PC-9 (cell line): ENCODE measurements at regions not wholly inside any gene's neighbourhood (a gene's known extent, or its start where the extent isn't known, plus 50 kb on each side); places are given as distances from the start of the nearest gene placed in this dataset.

Experiments used
- BruUV-seq: library from RNA; stranded (reverse); fragments of 400-500 nt; replicated peaks from 2 replicates; lab custom pipeline; 2021; lab: Mats Ljungman, UMichigan
- CTCF ChIA-PET: fragments of 300-600 bp; sonication (Branson Sonifier 250); formaldehyde crosslinking; loops from one replicate; lab custom pipeline; 2022; ENCODE audit warnings: antibody characterized with exemption; lab: Charles Lee
- POLR2A ChIA-PET: fragments of 300-600 bp; sonication (Branson Sonifier 250); formaldehyde crosslinking; loops from one replicate; lab custom pipeline; 2022; ENCODE audit warnings: antibody characterized with exemption; ENCODE audit not compliant: unreplicated experiment; lab: Charles Lee
- DNase-seq, 2 experiments: peaks; one replicate each; pipeline versions ENCODE4 v3.0.0 to v3.0.0-alpha.2; 2015 to 2022; ENCODE audit warnings: mixed read lengths in 1 of 2
- H2AFZ ChIP-seq: fragments of 200-600 bp; sonication (generic); 2 replicates; pipeline ENCODE4 v1.8.1; 2017; ENCODE audit warnings: antibody characterized with exemption
- H3F3A ChIP-seq: fragments of 200-600 bp; sonication (generic); 2 replicates; pipeline ENCODE4 v1.8.1; 2017; ENCODE audit warnings: antibody characterized with exemption, mild to moderate bottlenecking, low read depth; ENCODE audit not compliant: insufficient read depth
- H3K27ac ChIP-seq: fragments of 200-600 bp; sonication (generic); 2 replicates; pipeline ENCODE4 v1.6.1; 2016; ENCODE audit warnings: mixed run types
- H3K27me3 ChIP-seq: fragments of 200-600 bp; sonication (generic); 2 replicates; pipeline ENCODE4 v1.6.1; 2016; ENCODE audit warnings: low read depth, mixed run types; ENCODE audit not compliant: insufficient read depth
- H3K36me3 ChIP-seq: fragments of 200-600 bp; sonication (generic); 2 replicates; pipeline ENCODE4 v1.6.1; 2016; ENCODE audit warnings: low read depth, mixed run types
- H3K4me1 ChIP-seq: fragments of 200-600 bp; sonication (generic); replicated peaks from 2 replicates; pipeline ENCODE4 v1.6.1; 2016; ENCODE audit warnings: mixed run types; ENCODE audit not compliant: insufficient read depth
- H3K4me2 ChIP-seq: fragments of 200-600 bp; sonication (generic); 2 replicates; pipeline ENCODE4 v1.6.1; 2017; ENCODE audit warnings: mixed run types
- H3K4me3 ChIP-seq: fragments of 200-600 bp; sonication (generic); 2 replicates; pipeline ENCODE4 v1.6.1; 2016; ENCODE audit warnings: mixed run types
- H3K79me2 ChIP-seq: fragments of 200-600 bp; sonication (generic); 2 replicates; pipeline ENCODE4 v1.6.1; 2017; ENCODE audit warnings: low read depth, mixed run types
- H3K9me2 ChIP-seq: fragments of 200-600 bp; sonication (generic); 2 replicates; pipeline ENCODE4 v1.8.1; 2017; ENCODE audit warnings: mild to moderate bottlenecking; ENCODE audit not compliant: insufficient read depth
- H3K9me3 ChIP-seq: fragments of 200-600 bp; sonication (generic); 2 replicates; pipeline ENCODE4 v1.8.1; 2016; ENCODE audit warnings: low read depth; ENCODE audit not compliant: insufficient read depth
- H4K20me1 ChIP-seq: fragments of 200-600 bp; sonication (generic); 2 replicates; pipeline ENCODE4 v1.8.1; 2017; ENCODE audit not compliant: insufficient read depth
- CTCF ChIP-seq: fragments of 200-600 bp; sonication (generic); conservative IDR thresholded peaks from 2 replicates; pipeline ENCODE4 v1.6.1; 2017; ENCODE audit warnings: mixed run types, antibody characterized with exemption, mild to moderate bottlenecking, moderate library complexity
- EZH2 ChIP-seq: fragments of 200-600 bp; sonication (generic); IDR thresholded peaks from 2 replicates; pipeline ENCODE4 v1.8.0; 2017; ENCODE audit warnings: antibody characterized with exemption, low read depth
- intact Hi-C: fragments of 100-400 bp; cut with micrococcal nuclease; formaldehyde crosslinking; loops from one replicate; pipeline ENCODE4 v1.10.0; 2022; ENCODE audit not compliant: unreplicated experiment

DNA sequence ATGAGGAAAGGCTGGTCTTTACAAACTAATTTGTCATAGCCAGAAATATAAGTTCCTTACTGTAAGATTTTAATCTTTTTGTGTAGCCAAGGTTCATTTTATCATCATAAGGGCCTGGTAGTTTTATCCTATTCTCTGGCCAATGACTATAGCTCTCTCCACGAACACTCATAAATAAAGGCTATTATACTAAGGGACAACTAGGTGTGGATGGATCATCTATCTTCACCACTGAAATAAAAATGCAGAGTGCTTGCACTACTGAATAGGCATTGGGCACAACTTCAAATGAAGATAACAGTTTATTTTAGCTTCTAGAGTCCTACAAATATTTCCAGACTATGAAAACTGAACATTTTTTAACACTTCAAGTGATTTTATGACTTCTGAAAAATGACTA lies 698.6 kb downstream of the NOVA1 start:
- H2AFZ ChIP-seq, result no peak overlapping the region
- no peak overlapping the region for H3K4me3 ChIP-seq
- H3F3A ChIP-seq, result no peaks in the 10 kb centered on the region
- no peaks in the 10 kb centered on the region for H3K27me3 ChIP-seq
- H3K4me2 ChIP-seq, result no peak overlapping the region
- no peaks in the 10 kb centered on the region for H3K4me1 ChIP-seq
- no peak for DNase-seq
- no peaks in the 10 kb centered on the region for H3K36me3 ChIP-seq
- no peaks in the 10 kb centered on the region for H4K20me1 ChIP-seq
- H3K9me2 ChIP-seq, result no peaks in the 10 kb centered on the region
- no TSS peak for BruUV-seq
- intact Hi-C loops, result no loop called here
- H3K27ac ChIP-seq, result no peak overlapping the region
- TF ChIP-seq CTCF (no peak), EZH2 (no peak)
- ChIA-PET CTCF (no interaction called here), POLR2A (no interaction called here)
- no peaks in the 10 kb centered on the region for H3K9me3 ChIP-seq
- H3K79me2 ChIP-seq, result no peaks in the 10 kb centered on the region

- H3K4me3 ChIP-seq, result no peak overlapping the region
- no peak for TF ChIP-seq EZH2
- no peak for TF ChIP-seq CTCF
- ChIA-PET POLR2A (no interaction called here), CTCF (no interaction called here)
- no peak overlapping the region for H3K27ac ChIP-seq
- H3K27me3 ChIP-seq, result no peaks in the 10 kb centered on the region
- intact Hi-C loops, result no loop called here
- H3K79me2 ChIP-seq, result no peaks in the 10 kb centered on the region
- no peaks in the 10 kb centered on the region for H3K9me3 ChIP-seq
- no TSS peak for BruUV-seq
- no peak for DNase-seq
- no peaks in the 10 kb centered on the region for H3F3A ChIP-seq
- H3K36me3 ChIP-seq, result no peaks in the 10 kb centered on the region
- H3K4me2 ChIP-seq, result no peak overlapping the region
- H2AFZ ChIP-seq, result no peak overlapping the region
- H3K9me2 ChIP-seq, result no peaks in the 10 kb centered on the region
- no peaks in the 10 kb centered on the region for H3K4me1 ChIP-seq
- no peaks in the 10 kb centered on the region for H4K20me1 ChIP-seq
Observed at GRCh38 chr14:25896777-25897176, 701.1 kb downstream of the NOVA1 start.

DNA sequence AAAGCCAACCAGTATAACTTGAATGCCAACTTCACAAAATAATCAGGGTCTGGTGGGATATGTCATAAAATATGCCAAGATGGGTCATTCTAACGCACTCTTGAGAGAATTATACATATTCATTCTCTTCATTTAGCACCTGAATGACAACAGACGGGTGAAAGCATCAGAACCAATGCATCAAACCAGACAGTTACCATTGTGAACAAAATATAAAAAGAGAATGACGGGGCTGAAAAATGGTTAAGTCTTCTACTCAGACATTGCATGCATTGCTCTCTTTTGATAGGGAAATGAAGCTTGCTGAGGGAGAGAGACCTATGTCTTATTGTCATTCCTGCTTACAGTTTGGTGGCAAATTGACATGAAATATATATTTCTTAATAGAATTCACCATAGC lies 702.1 kb downstream of the NOVA1 start:
- Histone ChIP-seq H3K79me2 (no peaks in the 10 kb centered on the region), H3F3A (no peaks in the 10 kb centered on the region), H3K9me3 (no peaks in the 10 kb centered on the region), H3K27ac (no peak overlapping the region), H3K36me3 (no peaks in the 10 kb centered on the region), H4K20me1 (no peaks in the 10 kb centered on the region), H3K9me2 (no peaks in the 10 kb centered on the region), H3K4me3 (no peak overlapping the region), H2AFZ (no peak overlapping the region), H3K4me2 (no peak overlapping the region), H3K27me3 (no peaks in the 10 kb centered on the region), H3K4me1 (no peaks in the 10 kb centered on the region)
- CTCF ChIA-PET, result no interaction called here
- no TSS peak for BruUV-seq
- TF ChIP-seq CTCF (no peak), EZH2 (no peak)
- POLR2A ChIA-PET, result no interaction called here
- intact Hi-C loops, result no loop called here
- DNase-seq, result no peak
